IPS-NIHi7 (cell line): ENCODE measurements at regions not wholly inside any gene's neighbourhood (a gene's known extent, or its start where the extent isn't known, plus 50 kb on each side); places are given as distances from the start of the nearest gene placed in this dataset.
A peak's percentile ranks its signal among the peaks of the same experiment; 100 is the strongest.
"Not testable (repeated sequence)": the region's sequence is repeated elsewhere in the genome, so short reads cannot be mapped to it uniquely, and the experiment has no call there.

Source experiments
- DNase-seq: peaks from one replicate; pipeline ENCODE4 v3.0.0; 2012; ENCODE audit warnings: mixed read lengths; ENCODE audit errors: extremely low spot score

- no peak for DNase-seq
These were observed 434.5 kb upstream of the GYPC start for GRCh38 chr2:126221506-126221905.

- no peak for DNase-seq
These were observed 433.7 kb upstream of the GYPC start for GRCh38 chr2:126222278-126222677.

GRCh38 chr2:126224776-126225175 lies 431.2 kb upstream of the GYPC start:
- DNase-seq = no peak

- DNase-seq = peak; percentile 24
These were observed 428.7 kb upstream of the GYPC start for GRCh38 chr2:126227250-126227649.

- no peak for DNase-seq
These were observed 427.4 kb upstream of the GYPC start for GRCh38 chr2:126228531-126228930.

GRCh38 chr2:126238251-126238650 lies 417.7 kb upstream of the GYPC start:
- DNase-seq = no peak

GRCh38 chr2:126239320-126239955 lies 416.5 kb upstream of the GYPC start:
- no peak for DNase-seq

- no peak for DNase-seq
These were observed 415.0 kb upstream of the GYPC start for GRCh38 chr2:126241001-126241400.

- no peak for DNase-seq
These were observed 414.5 kb upstream of the GYPC start for GRCh38 chr2:126241411-126241810.

- DNase-seq = peak; percentile 61
These were observed 411.0 kb upstream of the GYPC start for GRCh38 chr2:126244937-126245336.

GRCh38 chr2:126253669-126254068 lies 402.3 kb upstream of the GYPC start:
- DNase-seq = no peak

- DNase-seq = no peak
These were observed 391.3 kb upstream of the GYPC start for GRCh38 chr2:126264625-126265024.

GRCh38 chr2:126269911-126270310 lies 386.0 kb upstream of the GYPC start:
- no peak for DNase-seq

- no peak for DNase-seq
These were observed 385.4 kb upstream of the GYPC start for GRCh38 chr2:126270587-126270986.

- DNase-seq = no peak
These were observed 383.6 kb upstream of the GYPC start for GRCh38 chr2:126272401-126272800.

- DNase-seq = no peak
These were observed 380.9 kb upstream of the GYPC start for GRCh38 chr2:126275098-126275497.

- not testable (repeated sequence) for DNase-seq
These were observed 379.7 kb upstream of the GYPC start for GRCh38 chr2:126276268-126276667.

GRCh38 chr2:126288362-126288761 lies 367.6 kb upstream of the GYPC start:
- DNase-seq = no peak

GRCh38 chr2:126293962-126294361 lies 362.0 kb upstream of the GYPC start:
- not testable (repeated sequence) for DNase-seq

- DNase-seq = no peak
These were observed 356.4 kb upstream of the GYPC start for GRCh38 chr2:126299469-126299976.

GRCh38 chr2:126300348-126300747 lies 355.6 kb upstream of the GYPC start:
- DNase-seq = no peak

- no peak for DNase-seq
These were observed 353.9 kb upstream of the GYPC start for GRCh38 chr2:126302043-126302442.

GRCh38 chr2:126303113-126303512 lies 352.8 kb upstream of the GYPC start:
- no peak for DNase-seq

GRCh38 chr2:126304154-126304553 lies 351.8 kb upstream of the GYPC start:
- DNase-seq = no peak
